WI38 (cell line): ENCODE measurements at regions not wholly inside any gene's neighbourhood (a gene's known extent, or its start where the extent isn't known, plus 50 kb on each side); places are given as distances from the start of the nearest gene placed in this dataset.

Experiments used
- H3K4me3 ChIP-seq: 2 replicates; pipeline ENCODE4 v1.5.1; 2011; ENCODE audit warnings: low read depth, mild to moderate bottlenecking, control low read depth, low read length
- TF ChIP-seq, protein P1 (sequence below): IDR thresholded peaks from 2 replicates; pipeline ENCODE4 v1.5.1; 2012; ENCODE audit warnings: low read depth, mild to moderate bottlenecking, control low read depth, low read length

DNA sequence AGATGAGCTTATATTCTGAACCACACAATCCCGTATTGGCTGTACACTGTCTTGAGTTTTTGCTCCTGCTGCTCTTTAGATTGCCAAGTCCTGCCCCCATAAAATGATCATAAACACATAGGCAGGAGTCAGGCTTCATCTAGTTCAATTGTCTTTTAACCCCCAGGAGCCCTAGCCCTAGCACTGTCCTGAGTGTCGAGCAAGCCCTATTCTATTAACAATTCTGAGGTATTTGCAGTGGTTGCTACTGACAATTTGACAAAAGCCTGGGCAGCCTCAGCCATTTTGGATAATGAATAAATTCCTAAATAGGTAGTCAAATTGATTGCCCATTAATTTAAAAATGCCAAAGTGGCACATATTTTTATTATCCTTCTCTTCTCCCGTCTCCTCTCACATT lies 257.2 kb downstream of the YTHDC2 start:
- no peak overlapping the region for H3K4me3 ChIP-seq
- TF ChIP-seq, protein P1, sequence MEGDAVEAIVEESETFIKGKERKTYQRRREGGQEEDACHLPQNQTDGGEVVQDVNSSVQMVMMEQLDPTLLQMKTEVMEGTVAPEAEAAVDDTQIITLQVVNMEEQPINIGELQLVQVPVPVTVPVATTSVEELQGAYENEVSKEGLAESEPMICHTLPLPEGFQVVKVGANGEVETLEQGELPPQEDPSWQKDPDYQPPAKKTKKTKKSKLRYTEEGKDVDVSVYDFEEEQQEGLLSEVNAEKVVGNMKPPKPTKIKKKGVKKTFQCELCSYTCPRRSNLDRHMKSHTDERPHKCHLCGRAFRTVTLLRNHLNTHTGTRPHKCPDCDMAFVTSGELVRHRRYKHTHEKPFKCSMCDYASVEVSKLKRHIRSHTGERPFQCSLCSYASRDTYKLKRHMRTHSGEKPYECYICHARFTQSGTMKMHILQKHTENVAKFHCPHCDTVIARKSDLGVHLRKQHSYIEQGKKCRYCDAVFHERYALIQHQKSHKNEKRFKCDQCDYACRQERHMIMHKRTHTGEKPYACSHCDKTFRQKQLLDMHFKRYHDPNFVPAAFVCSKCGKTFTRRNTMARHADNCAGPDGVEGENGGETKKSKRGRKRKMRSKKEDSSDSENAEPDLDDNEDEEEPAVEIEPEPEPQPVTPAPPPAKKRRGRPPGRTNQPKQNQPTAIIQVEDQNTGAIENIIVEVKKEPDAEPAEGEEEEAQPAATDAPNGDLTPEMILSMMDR = no peak

DNA sequence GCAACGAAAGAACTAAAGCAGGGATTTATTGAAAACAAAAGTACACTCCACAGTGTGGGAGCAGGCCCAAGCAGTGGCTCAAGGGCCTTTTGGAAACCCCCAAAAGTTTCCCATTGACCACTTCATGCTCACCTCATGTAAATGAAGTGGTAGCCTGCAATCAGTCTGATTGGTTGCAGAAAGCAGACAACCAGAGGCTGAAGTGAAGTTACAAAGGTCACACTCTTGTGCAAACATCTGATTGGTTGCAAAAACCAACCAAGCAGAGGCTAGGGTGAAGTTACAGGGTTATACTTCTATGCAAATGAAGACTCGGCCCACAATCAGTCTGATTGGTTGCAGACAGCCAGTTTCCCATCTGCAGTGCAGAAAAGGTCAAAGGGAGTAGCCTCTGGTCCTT lies 258.0 kb downstream of the YTHDC2 start:
- TF ChIP-seq, protein P1 = no peak
- H3K4me3 ChIP-seq = no peak overlapping the region

DNA sequence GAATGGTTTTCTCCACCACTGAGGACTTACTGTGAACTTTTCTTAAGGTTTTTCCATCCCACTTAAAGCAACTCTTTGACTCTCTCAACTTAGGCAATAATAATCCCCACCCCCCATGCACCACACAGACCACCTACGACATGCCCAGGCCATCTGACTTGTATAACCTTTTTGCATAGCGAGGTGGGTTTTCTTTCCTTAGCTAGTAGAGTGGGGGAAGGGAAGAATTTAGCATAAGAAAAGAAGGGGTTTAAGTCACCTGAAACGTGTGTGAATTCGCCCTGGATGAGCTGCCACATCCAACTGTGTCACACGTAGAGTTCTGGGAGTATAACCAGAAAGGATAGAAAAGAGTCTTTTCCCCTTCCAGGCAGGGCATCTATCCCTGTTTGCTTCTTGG lies 262.7 kb downstream of the YTHDC2 start:
- no peak overlapping the region for H3K4me3 ChIP-seq
- TF ChIP-seq, protein P1 = no peak

DNA sequence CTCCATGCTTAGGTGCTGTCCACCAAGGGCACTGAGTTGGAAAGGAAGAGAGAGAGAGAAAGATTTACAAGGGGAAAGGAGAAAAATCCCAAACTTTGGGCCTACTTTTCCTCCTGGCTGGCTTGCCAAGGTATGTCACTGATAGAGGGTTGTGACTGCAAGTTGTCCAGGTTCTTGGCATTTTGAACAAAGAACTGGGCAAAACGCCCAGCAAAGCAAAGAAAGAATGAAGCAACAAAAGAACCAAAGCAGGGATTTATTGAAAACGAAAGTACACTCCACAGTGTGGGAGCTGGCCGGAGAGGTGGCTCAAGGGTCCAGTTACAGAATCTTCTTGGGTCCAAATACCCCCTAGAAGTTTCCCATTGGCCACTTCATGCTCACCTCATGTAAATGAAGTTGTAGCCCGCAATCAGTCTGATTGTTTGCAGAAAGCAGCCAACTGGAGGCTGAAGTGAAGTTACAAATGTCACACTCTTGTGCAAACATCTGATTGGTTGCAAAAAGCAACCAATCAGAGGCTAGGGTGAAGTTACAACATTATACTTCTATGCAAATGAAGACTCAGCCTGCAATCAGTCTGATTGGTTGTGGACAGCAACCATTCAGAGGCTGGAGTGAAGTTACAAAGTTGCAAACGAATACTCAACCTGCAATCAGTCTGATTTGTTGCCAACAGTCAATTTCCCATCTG lies 263.5 kb downstream of the YTHDC2 start:
- H3K4me3 ChIP-seq = no peak overlapping the region
- TF ChIP-seq, protein P1 = no peak

DNA sequence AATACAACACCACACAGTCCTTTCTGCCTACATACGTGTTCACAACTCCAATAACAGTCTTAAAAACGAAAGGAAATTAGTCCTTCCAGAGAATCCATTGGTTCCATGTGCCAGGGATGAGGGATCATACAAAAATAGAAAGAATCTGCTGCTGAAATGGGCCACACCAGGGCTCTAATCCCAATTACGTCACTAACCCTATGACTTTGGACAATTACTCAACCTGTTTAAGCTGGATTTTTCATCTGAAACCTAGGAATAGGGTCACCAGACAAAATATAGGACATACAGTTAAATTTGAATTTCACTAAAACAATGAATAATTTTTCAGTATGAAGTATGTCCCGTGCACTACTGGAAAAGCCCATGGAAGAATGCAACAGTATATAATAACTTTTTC lies 264.7 kb downstream of the YTHDC2 start:
- no peak overlapping the region for H3K4me3 ChIP-seq
- TF ChIP-seq, protein P1 = no peak

DNA sequence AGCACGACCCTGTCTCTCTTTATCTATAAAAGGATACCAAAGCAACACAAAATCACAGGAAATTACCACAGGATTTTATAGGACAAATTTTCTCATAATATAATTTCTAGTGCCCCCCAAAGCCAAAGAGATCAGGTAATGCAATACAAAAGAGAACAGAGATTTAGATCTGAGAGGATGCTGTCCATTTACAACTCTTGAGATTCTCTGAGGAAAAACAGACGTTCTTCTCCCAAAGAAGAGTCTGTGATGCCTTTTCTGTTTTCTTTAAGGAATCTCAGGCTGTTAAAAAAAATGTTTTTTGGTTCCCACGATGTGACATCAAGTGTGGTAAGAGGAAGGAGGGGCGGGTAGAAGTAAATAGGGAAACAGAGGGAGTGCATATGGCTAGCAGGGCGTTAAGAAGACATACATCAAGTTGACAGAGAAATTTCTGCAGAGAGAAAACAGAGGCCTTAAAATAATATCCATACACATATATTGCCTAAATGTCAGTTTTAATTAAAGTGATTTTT lies 274.7 kb downstream of the YTHDC2 start:
- TF ChIP-seq, protein P1 = no peak
- H3K4me3 ChIP-seq = no peak overlapping the region

DNA sequence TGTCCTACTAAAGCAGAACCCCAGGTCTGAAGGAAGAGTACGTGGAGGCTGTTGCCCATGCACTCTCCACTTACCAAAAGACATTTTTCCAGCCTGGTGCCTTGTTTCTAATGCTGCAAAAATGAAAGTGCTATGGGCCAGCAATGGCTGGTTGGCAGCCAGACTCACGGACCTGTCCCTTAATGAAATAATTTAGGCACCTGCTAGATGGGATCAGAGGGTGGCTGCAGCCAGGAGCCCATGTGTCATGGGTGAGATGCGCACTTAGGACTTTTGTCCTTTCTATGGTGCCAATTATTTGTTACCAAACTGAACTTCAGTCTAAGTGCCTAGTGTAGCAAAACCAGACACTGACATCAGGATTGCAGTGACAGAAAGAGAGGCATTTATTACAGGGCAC lies 276.3 kb downstream of the YTHDC2 start:
- H3K4me3 ChIP-seq = no peak overlapping the region
- TF ChIP-seq, protein P1 = no peak
